HepG2 (cell line): ENCODE measurements at regions not wholly inside any gene's neighbourhood (a gene's known extent, or its start where the extent isn't known, plus 50 kb on each side); places are given as distances from the start of the nearest gene placed in this dataset.
A peak's percentile ranks its signal among the peaks of the same experiment; 100 is the strongest.

Experiments
- BCLAF1 ChIP-seq: fragments of 450-650 bp; IDR thresholded peaks from 2 replicates; pipeline ENCODE4 v1.6.1; 2017; ENCODE audit warnings: mild to moderate bottlenecking
- CHD4 ChIP-seq: fragments of 200-600 bp; sonication (generic); IDR thresholded peaks from 2 replicates; pipeline ENCODE4 v1.7.0; 2017; ENCODE audit warnings: mild to moderate bottlenecking, low read length, borderline replicate concordance
- ELF4 ChIP-seq: sonication (generic); formaldehyde crosslinking; IDR thresholded peaks from 2 replicates; pipeline ENCODE4 v1.5.0; 2020; ENCODE audit warnings: missing genetic modification reagents, mild to moderate bottlenecking, moderate library complexity, borderline replicate concordance
- FLYWCH1 ChIP-seq: sonication (generic); formaldehyde crosslinking; IDR thresholded peaks from 2 replicates; pipeline ENCODE4 v1.8.1; 2023; ENCODE audit warnings: mild to moderate bottlenecking, missing genetic modification reagents
- GRHL1 ChIP-seq: sonication (generic); formaldehyde crosslinking; conservative IDR thresholded peaks from 2 replicates; pipeline ENCODE4 v1.8.0; 2022; ENCODE audit warnings: missing genetic modification reagents
- HCFC1 ChIP-seq: fragments of 150-350 bp; IDR thresholded peaks from 2 replicates; pipeline ENCODE4 v1.6.1; 2014; ENCODE audit warnings: low read depth, low read length
- HDAC6 ChIP-seq: fragments of 200-600 bp; sonication (generic); IDR thresholded peaks from 2 replicates; pipeline ENCODE4 v1.7.0; 2017; ENCODE audit warnings: mild to moderate bottlenecking, antibody characterized with exemption, low read length, low read depth
- JARID2 ChIP-seq: sonication (generic); formaldehyde crosslinking; IDR thresholded peaks from 2 replicates; pipeline ENCODE4 v1.8.1; 2023; ENCODE audit warnings: missing genetic modification reagents, inconsistent platforms; ENCODE audit not compliant: insufficient replicate concordance
- SMAD1 ChIP-seq: sonication (generic); formaldehyde crosslinking; IDR thresholded peaks from 2 replicates; pipeline ENCODE4 v1.4.0; 2020; ENCODE audit warnings: missing genetic modification reagents, low read depth, mild to moderate bottlenecking, borderline replicate concordance
- ZIK1 ChIP-seq: sonication (generic); formaldehyde crosslinking; IDR thresholded peaks from 2 replicates; pipeline ENCODE4 v1.5.0; 2020; ENCODE audit warnings: mild to moderate bottlenecking, low read depth, missing genetic modification reagents, borderline replicate concordance
- ZNF292 ChIP-seq: sonication (generic); formaldehyde crosslinking; IDR thresholded peaks from 2 replicates; pipeline ENCODE4 v1.8.1; 2022; ENCODE audit warnings: mild to moderate bottlenecking, low read depth, missing genetic modification reagents, borderline replicate concordance
- ZNF431 ChIP-seq: sonication (generic); formaldehyde crosslinking; IDR thresholded peaks from 2 replicates; pipeline ENCODE4 v1.9.0; 2022; ENCODE audit warnings: missing genetic modification reagents, low read depth, mild to moderate bottlenecking, borderline replicate concordance
- ZNF468 ChIP-seq: sonication (generic); formaldehyde crosslinking; IDR thresholded peaks from 2 replicates; pipeline ENCODE4 v1.8.0; 2022; ENCODE audit warnings: mild to moderate bottlenecking, moderate library complexity, missing genetic modification reagents
- ZNF552 ChIP-seq: sonication (generic); formaldehyde crosslinking; IDR thresholded peaks from 2 replicates; pipeline ENCODE4 v1.9.0; 2022; ENCODE audit warnings: missing genetic modification reagents, mild to moderate bottlenecking, borderline replicate concordance
- ZNF619 ChIP-seq: sonication (generic); formaldehyde crosslinking; IDR thresholded peaks from 2 replicates; pipeline ENCODE4 v1.4.0; 2020; ENCODE audit warnings: mild to moderate bottlenecking, missing genetic modification reagents
- ZSCAN31 ChIP-seq: sonication (generic); formaldehyde crosslinking; IDR thresholded peaks from 2 replicates; pipeline ENCODE4 v1.5.0; 2020; ENCODE audit warnings: low read depth, mild to moderate bottlenecking, missing genetic modification reagents
- TF ChIP-seq, protein P1 (sequence below): sonication (generic); formaldehyde crosslinking; IDR thresholded peaks from 2 replicates; pipeline ENCODE4 v1.5.1; 2020; ENCODE audit warnings: missing genetic modification reagents, mild to moderate bottlenecking, borderline replicate concordance
- TF ChIP-seq, protein P2 (sequence below): fragments of 450-650 bp; IDR thresholded peaks from 2 replicates; pipeline ENCODE4 v1.6.1; 2017
- TF ChIP-seq, protein P3 (sequence below): sonication (generic); formaldehyde crosslinking; IDR thresholded peaks from 2 replicates; pipeline ENCODE4 v1.5.1; 2020; ENCODE audit warnings: missing genetic modification reagents, mild to moderate bottlenecking, borderline replicate concordance

DNA sequence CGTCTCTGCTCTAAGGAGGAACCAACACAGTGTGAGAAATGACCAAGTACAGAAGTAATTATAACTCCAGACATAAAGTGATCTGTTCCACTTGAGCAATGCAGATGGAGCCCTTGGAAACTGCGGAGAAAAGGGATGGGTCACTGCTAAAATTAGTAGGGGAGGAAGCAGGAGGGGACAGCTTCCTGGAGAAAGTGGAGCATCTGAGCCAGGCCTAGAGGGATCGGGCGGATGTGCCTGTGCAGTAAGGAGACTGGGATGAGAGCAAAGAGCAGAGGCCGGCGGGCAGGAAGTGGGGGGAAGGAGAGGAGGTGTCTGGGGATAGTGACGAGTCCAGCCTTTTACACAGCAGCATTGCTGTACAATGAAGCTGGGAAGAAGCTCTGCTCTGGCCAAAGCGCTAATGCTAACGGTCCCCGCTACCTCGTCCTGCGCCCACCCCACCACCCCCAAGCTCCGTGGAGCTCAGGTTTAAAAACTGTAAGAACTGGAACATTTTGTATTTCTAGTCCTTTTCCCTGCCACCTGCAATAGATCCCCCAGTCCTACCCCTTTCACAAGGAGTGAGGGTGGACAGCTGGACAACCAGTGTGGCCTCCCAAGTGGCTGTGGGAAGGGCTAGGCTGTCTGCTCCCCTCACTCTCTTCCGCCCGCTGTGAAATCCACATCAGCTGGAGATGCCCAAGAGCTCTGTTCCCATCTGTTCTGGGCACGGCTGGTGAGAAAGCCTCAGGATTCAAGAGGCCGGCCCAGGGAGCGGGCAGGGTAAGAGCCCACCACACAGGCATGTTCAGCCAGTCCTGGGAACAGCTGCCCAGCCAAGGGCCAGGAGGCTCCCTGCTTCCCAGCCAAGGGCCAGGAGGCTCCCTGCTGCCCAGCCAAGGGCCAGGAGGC, 53.0 kb upstream of the HES1 start (continued):
- TF ChIP-seq ZIK1 (CRISPR knock-in tag) (no peak), JARID2 (no peak), CHD4 (no peak), FLYWCH1 (no peak), BCLAF1 (no peak), SMAD1 (CRISPR knock-in tag) (no peak), ZNF619 (CRISPR knock-in tag) (no peak), HCFC1 (no peak), ZSCAN31 (CRISPR knock-in tag) (no peak), ZNF292 (CRISPR knock-in tag) (0 out of 2 replicates have a peak, but pooled peaks have one; percentile 45), GRHL1 (CRISPR knock-in tag) (no peak), ZNF552 (CRISPR knock-in tag) (no peak), ZNF468 (CRISPR knock-in tag) (no peak), HDAC6 (no peak), ZNF431 (CRISPR knock-in tag) (no peak), ELF4 (CRISPR knock-in tag) (no peak)
- TF ChIP-seq, protein P1, sequence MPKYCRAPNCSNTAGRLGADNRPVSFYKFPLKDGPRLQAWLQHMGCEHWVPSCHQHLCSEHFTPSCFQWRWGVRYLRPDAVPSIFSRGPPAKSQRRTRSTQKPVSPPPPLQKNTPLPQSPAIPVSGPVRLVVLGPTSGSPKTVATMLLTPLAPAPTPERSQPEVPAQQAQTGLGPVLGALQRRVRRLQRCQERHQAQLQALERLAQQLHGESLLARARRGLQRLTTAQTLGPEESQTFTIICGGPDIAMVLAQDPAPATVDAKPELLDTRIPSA: no peak
- TF ChIP-seq, protein P2, sequence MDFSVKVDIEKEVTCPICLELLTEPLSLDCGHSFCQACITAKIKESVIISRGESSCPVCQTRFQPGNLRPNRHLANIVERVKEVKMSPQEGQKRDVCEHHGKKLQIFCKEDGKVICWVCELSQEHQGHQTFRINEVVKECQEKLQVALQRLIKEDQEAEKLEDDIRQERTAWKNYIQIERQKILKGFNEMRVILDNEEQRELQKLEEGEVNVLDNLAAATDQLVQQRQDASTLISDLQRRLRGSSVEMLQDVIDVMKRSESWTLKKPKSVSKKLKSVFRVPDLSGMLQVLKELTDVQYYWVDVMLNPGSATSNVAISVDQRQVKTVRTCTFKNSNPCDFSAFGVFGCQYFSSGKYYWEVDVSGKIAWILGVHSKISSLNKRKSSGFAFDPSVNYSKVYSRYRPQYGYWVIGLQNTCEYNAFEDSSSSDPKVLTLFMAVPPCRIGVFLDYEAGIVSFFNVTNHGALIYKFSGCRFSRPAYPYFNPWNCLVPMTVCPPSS: no peak
- TF ChIP-seq, protein P3, sequence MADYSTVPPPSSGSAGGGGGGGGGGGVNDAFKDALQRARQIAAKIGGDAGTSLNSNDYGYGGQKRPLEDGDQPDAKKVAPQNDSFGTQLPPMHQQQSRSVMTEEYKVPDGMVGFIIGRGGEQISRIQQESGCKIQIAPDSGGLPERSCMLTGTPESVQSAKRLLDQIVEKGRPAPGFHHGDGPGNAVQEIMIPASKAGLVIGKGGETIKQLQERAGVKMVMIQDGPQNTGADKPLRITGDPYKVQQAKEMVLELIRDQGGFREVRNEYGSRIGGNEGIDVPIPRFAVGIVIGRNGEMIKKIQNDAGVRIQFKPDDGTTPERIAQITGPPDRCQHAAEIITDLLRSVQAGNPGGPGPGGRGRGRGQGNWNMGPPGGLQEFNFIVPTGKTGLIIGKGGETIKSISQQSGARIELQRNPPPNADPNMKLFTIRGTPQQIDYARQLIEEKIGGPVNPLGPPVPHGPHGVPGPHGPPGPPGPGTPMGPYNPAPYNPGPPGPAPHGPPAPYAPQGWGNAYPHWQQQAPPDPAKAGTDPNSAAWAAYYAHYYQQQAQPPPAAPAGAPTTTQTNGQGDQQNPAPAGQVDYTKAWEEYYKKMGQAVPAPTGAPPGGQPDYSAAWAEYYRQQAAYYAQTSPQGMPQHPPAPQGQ (CRISPR knock-in tag): no peak
